Neural cell (in vitro differentiated cells): ENCODE measurements at regions not wholly inside any gene's neighbourhood (a gene's known extent, or its start where the extent isn't known, plus 50 kb on each side); places are given as distances from the start of the nearest gene placed in this dataset.

Source experiments
- H2AFZ ChIP-seq: fragments of 200-600, 300-800 bp; sonication (generic), shearing (Covaris generic); 2 replicates; pipeline ENCODE4 v1.6.0; 2014; ENCODE audit warnings: low read depth, mild to moderate bottlenecking, antibody characterized with exemption, low read length, moderate library complexity
- H3F3A ChIP-seq: fragments of 200-600 bp; shearing (Covaris generic); 2 replicates; pipeline ENCODE4 v1.6.1; 2016; ENCODE audit warnings: mild to moderate bottlenecking, moderate library complexity, mixed read lengths, antibody characterized with exemption, low read length; ENCODE audit not compliant: insufficient read depth, poor library complexity, severe bottlenecking
- H3K27ac ChIP-seq: fragments of 200-600, 300-800 bp; sonication (generic), shearing (Covaris generic); 2 replicates; pipeline ENCODE4 v1.5.1; 2014; ENCODE audit warnings: mild to moderate bottlenecking, low read length, moderate library complexity
- H3K27me3 ChIP-seq: fragments of 300-800, 200-600 bp; sonication (generic), shearing (Covaris generic); 2 replicates; pipeline ENCODE4 v1.6.0; 2014; ENCODE audit warnings: mild to moderate bottlenecking, low read depth, low read length, moderate library complexity; ENCODE audit not compliant: insufficient read depth
- H3K36me3 ChIP-seq: fragments of 300-800, 200-600 bp; sonication (generic), shearing (Covaris generic); 2 replicates; pipeline ENCODE4 v1.5.1; 2014; ENCODE audit warnings: mild to moderate bottlenecking, antibody characterized with exemption, low read length, moderate library complexity; ENCODE audit not compliant: insufficient read depth
- H3K4me2 ChIP-seq: fragments of 300-800, 200-600 bp; sonication (generic), shearing (Covaris generic); 2 replicates; pipeline ENCODE4 v1.6.0; 2014; ENCODE audit warnings: mild to moderate bottlenecking, low read length
- H3K4me3 ChIP-seq: fragments of 300-800, 200-600 bp; sonication (generic), shearing (Covaris generic); 2 replicates; pipeline ENCODE4 v1.5.1; 2014; ENCODE audit warnings: mild to moderate bottlenecking, low read length, moderate library complexity
- H3K79me2 ChIP-seq: fragments of 200-600 bp; shearing (Covaris generic); replicated peaks from 2 replicates; pipeline ENCODE4 v1.6.0; 2014; ENCODE audit warnings: mild to moderate bottlenecking, low read length, moderate library complexity; ENCODE audit not compliant: insufficient read depth
- H3K9ac ChIP-seq: fragments of 300-800, 200-600 bp; sonication (generic), shearing (Covaris generic); 2 replicates; pipeline ENCODE4 v1.6.1; 2016; ENCODE audit warnings: mild to moderate bottlenecking, low read length, mixed read lengths
- H3K9me2 ChIP-seq: fragments of 200-600 bp; shearing (Covaris generic); 2 replicates; pipeline ENCODE4 v1.6.1; 2016; ENCODE audit warnings: mild to moderate bottlenecking, low read length, mixed read lengths; ENCODE audit not compliant: insufficient read depth
- H3K9me3 ChIP-seq: fragments of 200-600, 300-800 bp; sonication (generic), shearing (Covaris generic); 2 replicates; pipeline ENCODE4 v1.6.1; 2016; ENCODE audit warnings: mild to moderate bottlenecking, mixed run types, low read length, moderate library complexity, mixed read lengths
- H4K20me1 ChIP-seq: fragments of 200-600 bp; shearing (Covaris generic); 2 replicates; pipeline ENCODE4 v1.6.1; 2016; ENCODE audit warnings: mild to moderate bottlenecking, mixed run types; ENCODE audit not compliant: insufficient read depth
- CTCF ChIP-seq: fragments of 450-650 bp; IDR thresholded peaks from 2 replicates; pipeline ENCODE4 v1.5.1; 2014; ENCODE audit warnings: antibody characterized with exemption, mild to moderate bottlenecking, moderate library complexity; ENCODE audit not compliant: poor library complexity, severe bottlenecking
- EP300 ChIP-seq: fragments of 450-650 bp; conservative IDR thresholded peaks from 2 replicates; pipeline ENCODE4 v1.6.1; 2014; ENCODE audit warnings: antibody characterized with exemption, mild to moderate bottlenecking, moderate library complexity; ENCODE audit not compliant: poor library complexity, severe bottlenecking
- EZH2 ChIP-seq: fragments of 200-600, 300-800 bp; shearing (Covaris generic), sonication (generic); IDR thresholded peaks from 2 replicates; pipeline ENCODE4 v1.6.1; 2014; ENCODE audit warnings: antibody characterized with exemption, low read length, borderline replicate concordance, mild to moderate bottlenecking; ENCODE audit not compliant: insufficient read depth, poor library complexity, severe bottlenecking
- MXI1 ChIP-seq: fragments of 450-650 bp; conservative IDR thresholded peaks from 2 replicates; pipeline ENCODE4 v1.6.1; 2014; ENCODE audit warnings: antibody characterized with exemption, mild to moderate bottlenecking; ENCODE audit not compliant: poor library complexity, severe bottlenecking
- POLR2AphosphoS5 ChIP-seq: IDR thresholded peaks from 2 replicates; pipeline ENCODE4 v1.6.1; 2012
- RAD21 ChIP-seq: fragments of 450-650 bp; conservative IDR thresholded peaks from 2 replicates; pipeline ENCODE4 v1.6.1; 2014; ENCODE audit warnings: antibody characterized with exemption, mild to moderate bottlenecking, moderate library complexity
- REST ChIP-seq: IDR thresholded peaks from 2 replicates; pipeline ENCODE4 v1.6.1; 2012; ENCODE audit warnings: borderline replicate concordance
- SMC3 ChIP-seq: fragments of 450-650 bp; conservative IDR thresholded peaks from 2 replicates; pipeline ENCODE4 v1.6.1; 2014; ENCODE audit warnings: antibody characterized with exemption, mild to moderate bottlenecking, moderate library complexity; ENCODE audit not compliant: poor library complexity
- TAF1 ChIP-seq: IDR thresholded peaks from 2 replicates; pipeline ENCODE4 v1.6.1; 2012; ENCODE audit warnings: low read depth

DNA sequence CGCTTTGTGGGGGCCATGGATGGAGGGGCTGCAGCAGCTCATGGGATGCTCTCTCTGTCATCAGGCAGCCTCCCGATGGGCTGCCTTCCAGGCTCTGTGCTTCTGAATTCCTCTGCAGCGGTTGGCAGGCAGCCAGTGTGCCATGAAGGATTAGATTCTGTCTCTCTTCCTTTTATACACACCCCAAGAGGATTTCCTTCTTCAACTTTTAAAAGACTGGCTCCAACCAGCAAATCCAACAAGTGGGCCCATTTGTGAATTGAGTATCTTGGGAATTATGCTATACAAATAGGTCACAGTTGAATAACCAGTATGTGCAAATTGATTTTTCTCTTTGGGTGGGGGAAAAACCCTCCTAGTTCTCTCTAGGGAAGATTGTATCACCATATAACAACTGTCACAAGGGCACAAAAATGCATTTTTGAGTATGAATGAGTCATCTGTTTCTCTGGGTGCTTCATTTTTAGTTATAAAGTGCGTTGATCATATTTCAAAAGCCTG is 96.8 kb upstream of the FAT1 start (continued):
- no peak for TF ChIP-seq SMC3

DNA sequence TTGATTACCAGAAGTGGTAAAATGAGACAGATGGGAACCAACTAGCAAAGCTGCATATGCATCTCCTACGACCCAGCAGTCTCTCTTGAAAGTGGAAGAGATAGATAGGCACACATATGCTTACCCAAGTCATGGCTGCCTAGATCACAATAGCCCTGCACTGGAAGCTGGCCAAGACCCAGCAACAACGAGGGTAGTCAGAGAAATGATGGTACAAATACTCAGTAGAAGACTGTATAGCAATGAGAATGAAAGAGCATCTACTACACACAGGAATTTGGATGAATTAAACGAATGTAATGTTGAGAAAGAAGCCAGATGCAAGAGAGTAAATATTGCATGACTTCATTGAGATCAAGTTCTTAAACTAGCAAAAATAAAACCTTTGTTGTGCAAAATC is 100.3 kb upstream of the FAT1 start:
- H3K4me2 ChIP-seq: no peak overlapping the region
- no peaks in the 10 kb centered on the region for H3F3A ChIP-seq
- no peak overlapping the region for H3K9ac ChIP-seq
- TF ChIP-seq EZH2 (no peak), SMC3 (no peak), REST (no peak), MXI1 (no peak), RAD21 (no peak), EP300 (no peak), TAF1 (no peak), CTCF (no peak), POLR2AphosphoS5 (no peak)
- no peak overlapping the region for H2AFZ ChIP-seq
- no peaks in the 10 kb centered on the region for H3K9me2 ChIP-seq
- H4K20me1 ChIP-seq: no peaks in the 10 kb centered on the region
- H3K27ac ChIP-seq: no peak overlapping the region
- H3K4me3 ChIP-seq: no peak overlapping the region
- H3K79me2 ChIP-seq: no peaks in the 10 kb centered on the region
- no peaks in the 10 kb centered on the region for H3K27me3 ChIP-seq
- no peaks in the 10 kb centered on the region for H3K9me3 ChIP-seq
- H3K36me3 ChIP-seq: no peaks in the 10 kb centered on the region

DNA sequence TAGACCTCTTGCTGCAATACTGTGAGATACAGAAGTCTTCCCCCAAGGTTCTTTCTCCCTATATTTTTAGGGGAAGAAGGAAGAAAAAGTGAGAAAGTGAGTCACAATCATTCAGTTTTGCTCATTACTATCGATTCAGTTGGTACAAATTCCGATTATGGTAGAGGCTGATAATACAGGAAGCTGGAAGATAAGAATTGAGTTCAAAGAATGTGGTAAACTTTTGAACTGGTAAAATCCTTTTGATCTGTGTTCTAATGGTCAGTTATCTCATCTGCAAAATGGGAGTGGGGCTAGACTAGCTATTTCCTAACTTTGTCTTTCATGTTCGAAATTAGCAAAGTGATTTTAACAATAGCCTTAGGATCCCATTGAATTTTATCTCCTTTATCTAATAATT is 101.4 kb upstream of the FAT1 start:
- Histone ChIP-seq H3K36me3 (no peaks in the 10 kb centered on the region), H3K79me2 (no peaks in the 10 kb centered on the region), H3F3A (no peaks in the 10 kb centered on the region), H3K9ac (no peak overlapping the region), H3K4me2 (no peak overlapping the region), H3K9me2 (no peaks in the 10 kb centered on the region), H3K27me3 (no peaks in the 10 kb centered on the region), H3K4me3 (no peak overlapping the region), H4K20me1 (no peaks in the 10 kb centered on the region), H2AFZ (no peak overlapping the region), H3K27ac (no peak overlapping the region), H3K9me3 (no peaks in the 10 kb centered on the region)
- TF ChIP-seq EZH2 (no peak), EP300 (no peak), CTCF (no peak), POLR2AphosphoS5 (no peak), TAF1 (no peak), SMC3 (no peak), REST (no peak), MXI1 (no peak), RAD21 (no peak)
